ENCODE measurements at regions not wholly inside any gene's neighbourhood (a gene's known extent, or its start where the extent isn't known, plus 50 kb on each side); places are given as distances from the start of the nearest gene placed in this dataset.
A peak's percentile ranks its signal among the peaks of the same experiment; 100 is the strongest.

GRCh38 chr10:30256084-30256483 is 93.0 kb downstream of the MTPAP start:
- DNase-seq = no peak

- DNase-seq = no peak
These were observed 94.2 kb downstream of the MTPAP start for GRCh38 chr10:30254926-30255325.

- no peak for DNase-seq
These were observed 100.3 kb downstream of the MTPAP start for GRCh38 chr10:30248728-30249127.

- DNase-seq = no peak
These were observed 101.4 kb downstream of the MTPAP start for GRCh38 chr10:30247704-30248103.

- no peak for DNase-seq
These were observed 107.5 kb downstream of the MTPAP start for GRCh38 chr10:30241422-30242110.

- DNase-seq = no peak
These were observed 110.2 kb downstream of the MTPAP start for GRCh38 chr10:30238836-30239235.

- no peak for DNase-seq
These were observed 115.7 kb downstream of the MTPAP start for GRCh38 chr10:30233186-30233959.

GRCh38 chr10:30231709-30232108 is 117.4 kb downstream of the MTPAP start:
- no peak for DNase-seq

- no peak for DNase-seq
These were observed 117.9 kb downstream of the MTPAP start for GRCh38 chr10:30231071-30231652.

- no peak for DNase-seq
These were observed 119.5 kb downstream of the MTPAP start for GRCh38 chr10:30229536-30229935.

GRCh38 chr10:30228417-30229036 is 120.6 kb downstream of the MTPAP start:
- DNase-seq = no peak

GRCh38 chr10:30227481-30227880 is 121.6 kb downstream of the MTPAP start:
- no peak for DNase-seq

GRCh38 chr10:30219971-30220751 is 128.9 kb downstream of the MTPAP start:
- peak in 1 of 3 experiments; percentile 2 for DNase-seq

GRCh38 chr10:30216821-30217220 is 132.3 kb downstream of the MTPAP start:
- DNase-seq = no peak

- DNase-seq = no peak
These were observed 133.5 kb downstream of the MTPAP start for GRCh38 chr10:30215623-30216022.

- no peak for DNase-seq
These were observed 133.9 kb downstream of the MTPAP start for GRCh38 chr10:30215141-30215540.

GRCh38 chr10:30210296-30210695 is 138.8 kb downstream of the MTPAP start:
- no peak for DNase-seq

GRCh38 chr10:30208330-30208729 is 140.7 kb downstream of the MTPAP start:
- DNase-seq = no peak

GRCh38 chr10:30207485-30208052 is 141.5 kb downstream of the MTPAP start:
- no peak for DNase-seq

- no peak for DNase-seq
These were observed 140.6 kb upstream of the JCAD start for GRCh38 chr10:30200017-30200415.

GRCh38 chr10:30199376-30200016 is 140.1 kb upstream of the JCAD start:
- peak in 1 of 3 experiments; percentile 34 for DNase-seq

- no peak for DNase-seq
These were observed 137.8 kb upstream of the JCAD start for GRCh38 chr10:30197186-30197585.

Data from NCI-H1417 (cell line).